BJ (cell line): ENCODE measurements at regions not wholly inside any gene's neighbourhood (a gene's known extent, or its start where the extent isn't known, plus 50 kb on each side); places are given as distances from the start of the nearest gene placed in this dataset.

Experiments used
- CTCF ChIA-PET: fragments of 350-600 bp; formaldehyde crosslinking; extraction: SDS; loops from one replicate; lab custom pipeline; 2021; ENCODE audit warnings: antibody characterized with exemption, inconsistent platforms; lab: Yijun Ruan, JAX
- POLR2A ChIA-PET: fragments of 300-600 bp; sonication (Branson Sonifier 250); formaldehyde crosslinking; extraction: SDS; loops from one replicate; lab custom pipeline; 2021; ENCODE audit warnings: antibody characterized with exemption; lab: Charles Lee
- DNase-seq: peaks from one replicate; pipeline ENCODE4 v3.0.0-alpha.2; 2011; ENCODE audit warnings: low read depth
- H3K27me3 ChIP-seq: 2 replicates; pipeline ENCODE4 v1.6.0; 2011; ENCODE audit warnings: low read length; ENCODE audit not compliant: control insufficient read depth, insufficient read depth
- H3K36me3 ChIP-seq: 2 replicates; pipeline ENCODE4 v1.5.1; 2011; ENCODE audit warnings: low read length; ENCODE audit not compliant: control insufficient read depth, insufficient read depth
- H3K4me3 ChIP-seq: 2 replicates; pipeline ENCODE4 v1.5.1; 2011; ENCODE audit warnings: low read depth, mild to moderate bottlenecking, control low read depth, low read length
- CTCF ChIP-seq: IDR thresholded peaks from 2 replicates; pipeline ENCODE4 v1.5.1; 2011; ENCODE audit warnings: low read depth, mild to moderate bottlenecking, control low read depth, inconsistent platforms, low read length, moderate library complexity; ENCODE audit not compliant: insufficient read depth

GRCh38 chr7:156155988-156156733, 343.9 kb upstream of the SHH start:
- no peak overlapping the region for H3K4me3 ChIP-seq
- no peak for DNase-seq
- CTCF ChIA-PET, result no interaction called here
- no peak for TF ChIP-seq CTCF
- POLR2A ChIA-PET, result no interaction called here
- no peaks in the 10 kb centered on the region for H3K27me3 ChIP-seq
- H3K36me3 ChIP-seq, result no peaks in the 10 kb centered on the region

GRCh38 chr7:156153590-156153989, 341.3 kb upstream of the SHH start:
- Histone ChIP-seq H3K27me3 (no peaks in the 10 kb centered on the region), H3K36me3 (no peaks in the 10 kb centered on the region), H3K4me3 (no peak overlapping the region)
- no peak for DNase-seq
- CTCF ChIA-PET, result no interaction called here
- TF ChIP-seq CTCF, result no peak
- POLR2A ChIA-PET, result no interaction called here

- Histone ChIP-seq H3K27me3 (no peaks in the 10 kb centered on the region), H3K36me3 (no peaks in the 10 kb centered on the region), H3K4me3 (no peak overlapping the region)
- ChIA-PET CTCF (no interaction called here), POLR2A (no interaction called here)
- no peak for DNase-seq
- no peak for TF ChIP-seq CTCF
These were observed 340.1 kb upstream of the SHH start for GRCh38 chr7:156152390-156152789.

- TF ChIP-seq CTCF, result no peak
- POLR2A ChIA-PET, result no interaction called here
- no peak for DNase-seq
- Histone ChIP-seq H3K36me3 (no peaks in the 10 kb centered on the region), H3K27me3 (no peaks in the 10 kb centered on the region), H3K4me3 (no peak overlapping the region)
- CTCF ChIA-PET, result no interaction called here
These were observed 339.4 kb upstream of the SHH start for GRCh38 chr7:156151658-156152057.

- ChIA-PET POLR2A (no interaction called here), CTCF (no interaction called here)
- no peaks in the 10 kb centered on the region for H3K36me3 ChIP-seq
- no peak for DNase-seq
- H3K4me3 ChIP-seq, result no peak overlapping the region
- no peaks in the 10 kb centered on the region for H3K27me3 ChIP-seq
- no peak for TF ChIP-seq CTCF
These were observed 338.8 kb upstream of the SHH start for GRCh38 chr7:156151078-156151477.
